NCI-H82 treated with DMSO at 0.1 percent for 48 hours (cell line): ENCODE measurements at regions not wholly inside any gene's neighbourhood (a gene's known extent, or its start where the extent isn't known, plus 50 kb on each side); places are given as distances from the start of the nearest gene placed in this dataset.
"Not testable (repeated sequence)": the region's sequence is repeated elsewhere in the genome, so short reads cannot be mapped to it uniquely, and the experiment has no call there.

ENCODE experiments used
- DNase-seq: peaks from one replicate; lab custom pipeline; 2025; ENCODE audit not compliant: unreplicated experiment; lab: John Stamatoyannopoulos, UW

DNA sequence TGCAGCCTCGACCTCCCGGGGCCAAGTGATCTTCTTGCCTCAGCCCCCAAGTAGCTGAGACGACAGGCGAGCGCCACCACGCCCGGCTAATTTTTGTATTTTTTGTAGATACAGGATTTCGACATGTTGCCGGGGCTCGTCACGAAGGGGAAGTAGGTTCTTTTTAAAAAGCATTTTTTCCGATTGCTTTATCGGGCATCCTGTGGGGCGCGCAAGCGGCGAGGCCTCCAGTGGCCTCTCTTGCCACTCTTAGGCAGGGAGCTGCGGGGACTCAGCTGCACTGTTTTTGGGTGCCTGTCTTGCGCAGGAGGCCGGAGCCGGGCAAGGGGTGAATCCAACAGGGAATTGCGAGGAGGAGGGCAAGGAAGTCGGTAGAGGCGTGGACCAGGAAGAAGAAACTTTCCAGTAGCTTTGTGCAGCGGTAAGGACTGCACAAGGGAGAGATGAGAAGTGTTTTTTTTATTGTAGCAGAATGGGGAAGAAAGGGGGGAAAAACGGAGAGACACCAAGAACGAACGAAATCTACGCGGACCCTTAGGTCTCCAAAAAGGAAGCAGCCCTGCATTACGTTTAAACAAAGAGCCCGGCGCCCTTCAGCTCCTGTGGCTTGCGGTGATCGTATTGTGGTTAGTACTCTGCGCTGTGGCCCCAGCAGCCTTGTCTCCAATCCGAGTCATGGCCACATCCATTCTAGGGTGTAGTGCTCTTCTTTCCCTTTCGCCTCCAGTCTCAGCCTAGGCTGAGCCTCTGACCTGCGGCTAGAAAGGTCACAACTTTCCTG is 164.8 kb downstream of the PPIAL4G start:
- DNase-seq: no peak

DNA sequence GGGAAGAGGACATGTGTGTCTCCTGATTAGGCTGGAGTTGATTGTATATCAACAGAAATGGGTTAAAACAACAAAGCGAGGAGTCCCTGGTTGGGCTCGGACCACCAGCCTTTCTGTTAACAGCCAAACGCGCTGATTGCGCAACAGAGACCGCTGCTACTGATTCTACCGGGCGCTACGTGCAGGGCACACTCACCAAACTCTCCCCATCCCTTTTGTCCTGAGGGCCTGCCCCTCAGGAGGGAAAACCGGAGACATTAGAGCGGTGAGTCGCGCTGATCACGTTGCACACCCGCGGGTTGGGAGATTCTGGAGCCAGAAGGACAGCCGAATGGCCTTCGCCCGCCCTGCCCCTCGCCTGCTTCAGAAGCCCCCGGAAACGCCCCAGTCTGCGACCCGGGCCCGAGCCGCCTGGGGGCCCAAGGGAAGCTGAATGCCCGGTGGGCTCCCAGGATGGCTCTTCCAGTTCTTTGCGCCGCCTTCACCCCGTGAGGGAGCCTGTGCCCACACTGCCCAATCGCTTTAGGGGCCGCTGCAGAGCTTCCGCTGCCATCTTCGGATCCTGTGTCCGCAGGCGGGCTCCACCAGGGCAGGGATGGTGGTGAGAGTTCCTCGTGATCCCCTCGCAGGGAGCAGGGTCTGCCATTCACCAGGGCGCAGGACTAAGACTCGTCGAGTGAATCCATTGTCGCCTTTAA is 165.4 kb upstream of the NBPF11 start:
- DNase-seq: no peak

GRCh38 chr1:148315071-148315811 is 163.2 kb upstream of the NBPF11 start:
- DNase-seq: no peak

DNA sequence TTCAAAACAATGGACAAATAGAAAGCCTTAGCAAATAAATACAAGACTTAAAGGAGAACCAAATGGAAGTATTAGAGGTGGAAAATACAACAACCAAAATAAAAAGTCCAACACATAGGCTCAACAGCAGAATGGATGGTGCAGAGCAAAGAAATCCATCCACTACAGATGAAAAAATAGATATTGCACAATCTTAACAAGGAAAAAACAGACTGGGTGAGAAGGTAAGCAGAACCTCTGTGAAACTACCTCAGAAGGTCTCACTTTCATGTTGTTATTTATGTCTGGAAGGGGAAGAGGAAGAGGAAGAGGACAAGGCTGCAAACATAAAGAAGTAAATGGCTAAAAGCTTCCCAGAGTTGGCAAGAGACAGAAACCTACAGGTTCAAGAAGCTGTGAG is 158.7 kb upstream of the NBPF11 start:
- no peak for DNase-seq

GRCh38 chr1:148309940-148310500 is 157.9 kb upstream of the NBPF11 start:
- no peak for DNase-seq

GRCh38 chr1:148308832-148309458 is 156.9 kb upstream of the NBPF11 start:
- DNase-seq: no peak

GRCh38 chr1:148307583-148308185 is 155.6 kb upstream of the NBPF11 start:
- DNase-seq: no peak

- not testable (repeated sequence) for DNase-seq
These were observed 152.9 kb upstream of the NBPF11 start for GRCh38 chr1:148304935-148305334.

- DNase-seq: not testable (repeated sequence)
These were observed 150.7 kb upstream of the NBPF11 start for GRCh38 chr1:148302586-148303364.

DNA sequence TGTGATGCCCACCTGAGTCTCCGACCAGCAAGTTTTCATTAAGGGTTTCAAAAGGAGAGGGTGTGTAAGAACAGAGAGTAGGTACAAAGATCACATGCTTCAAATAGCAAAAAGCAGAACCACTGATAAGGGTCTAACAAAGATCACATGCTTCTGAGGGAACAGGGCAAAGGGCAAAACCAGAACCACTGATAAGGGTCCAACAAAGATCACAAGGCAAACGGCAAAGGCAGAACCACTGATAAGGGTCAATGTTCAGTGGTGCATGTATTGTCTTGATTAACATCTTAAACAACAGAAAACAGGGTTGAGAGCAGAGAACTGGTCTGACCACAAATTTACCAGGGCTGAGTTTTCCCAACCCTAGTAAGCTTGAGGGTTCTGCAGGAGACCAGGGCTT is 145.8 kb upstream of the NBPF11 start:
- not testable (repeated sequence) for DNase-seq

DNA sequence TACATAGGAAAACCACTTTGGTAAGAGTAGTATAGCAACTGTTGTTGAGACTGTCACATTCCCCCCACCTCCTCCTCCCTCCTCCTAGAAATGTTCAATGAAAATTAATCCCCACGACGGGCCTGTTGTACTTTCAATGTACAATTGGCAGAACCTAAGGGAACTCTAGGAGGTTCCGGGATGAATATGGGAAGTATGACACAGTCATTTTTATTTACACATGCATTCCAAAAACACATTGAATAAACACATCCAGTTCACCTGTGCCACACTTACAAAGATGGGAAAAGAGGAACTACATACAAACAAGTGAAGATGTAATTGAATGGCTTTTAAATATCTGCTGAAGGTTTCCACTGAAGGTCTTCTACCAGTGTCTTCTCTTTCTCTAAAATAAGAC is 144.4 kb upstream of the NBPF11 start:
- no peak for DNase-seq

- DNase-seq: no peak
These were observed 142.2 kb upstream of the NBPF11 start for GRCh38 chr1:148294116-148294807.

DNA sequence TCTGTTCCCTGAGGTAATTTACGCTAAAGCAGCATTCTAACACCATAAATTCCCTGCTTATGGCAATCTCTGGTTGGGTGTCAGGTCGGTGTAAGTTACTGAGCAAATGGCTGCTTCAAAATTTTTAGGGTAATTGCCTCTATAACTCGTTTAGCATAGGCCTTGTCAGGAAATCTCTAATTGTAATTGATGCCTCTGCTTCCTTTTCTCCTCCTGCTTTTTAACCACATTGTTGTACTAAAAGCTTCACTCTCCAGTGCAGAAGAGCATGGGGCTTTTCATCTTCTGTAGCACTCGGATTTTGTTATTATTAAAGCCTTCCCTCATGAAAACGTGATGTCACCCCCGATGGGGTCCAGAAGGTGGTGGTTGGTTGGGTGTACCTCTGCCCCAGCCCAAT is 141.6 kb upstream of the NBPF11 start:
- DNase-seq: no peak

- DNase-seq: no peak
These were observed 140.8 kb upstream of the NBPF11 start for GRCh38 chr1:148292915-148293314.

DNA sequence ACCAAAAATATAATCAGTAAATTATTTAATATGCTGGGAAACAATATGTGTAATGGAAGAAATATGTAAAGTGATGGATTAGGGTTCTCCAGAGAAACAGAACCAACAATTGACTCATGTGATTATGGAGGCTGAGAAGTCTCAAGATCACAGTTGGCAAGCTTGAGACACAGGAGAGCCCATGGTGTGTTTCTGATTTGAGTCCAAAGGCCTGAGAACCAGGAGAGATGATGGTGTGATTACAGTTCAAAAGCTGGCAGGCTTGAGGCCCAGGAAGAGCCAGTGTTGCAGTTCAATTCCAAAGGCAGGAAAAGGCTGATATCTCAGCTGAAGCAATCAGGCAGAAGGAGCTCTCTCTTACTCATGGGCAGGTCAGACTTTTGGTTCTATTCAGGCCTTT is 138.8 kb upstream of the NBPF11 start:
- no peak for DNase-seq

- DNase-seq: no peak
These were observed 137.6 kb upstream of the NBPF11 start for GRCh38 chr1:148289647-148290046.

GRCh38 chr1:148285946-148286345 is 133.9 kb upstream of the NBPF11 start:
- not testable (repeated sequence) for DNase-seq

DNA sequence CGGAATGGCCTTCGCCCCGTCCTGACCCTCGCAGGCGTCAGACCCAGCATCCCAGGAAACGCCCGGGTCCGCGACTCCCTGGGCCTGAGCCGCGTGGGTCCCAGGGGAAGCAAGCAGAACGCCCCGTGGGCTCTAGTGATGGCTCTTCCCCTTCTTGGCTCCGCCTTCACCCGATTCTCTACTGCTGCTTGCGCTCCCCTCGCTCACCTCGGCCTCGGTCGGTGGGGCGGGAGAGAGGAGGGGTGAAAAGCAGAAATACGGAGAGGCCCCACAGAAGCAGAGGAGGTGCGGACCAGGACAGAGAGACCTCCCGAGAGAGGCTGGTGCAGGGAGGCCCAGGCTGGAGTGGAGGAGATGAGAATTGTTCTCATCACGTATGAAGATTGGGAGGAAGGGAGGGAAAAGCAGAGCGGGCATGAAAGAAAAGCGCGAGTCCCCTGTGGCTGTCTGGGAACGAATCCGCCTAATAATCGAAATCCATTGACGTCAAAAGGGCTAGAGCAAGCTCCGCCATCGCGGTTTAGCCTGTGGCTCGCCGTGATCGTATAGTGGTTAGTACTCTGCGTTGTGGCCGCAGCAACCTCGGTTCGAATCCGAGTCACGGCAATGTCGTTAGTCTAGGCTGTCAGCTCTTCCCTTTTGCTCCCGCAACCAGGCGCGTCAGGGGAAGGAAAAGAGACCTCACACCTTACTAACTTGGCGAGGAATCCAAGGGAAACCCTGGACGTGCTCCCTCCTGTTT is 128.9 kb upstream of the NBPF11 start:
- not testable (repeated sequence) for DNase-seq
